Psoas muscle (tissue), 7 donors: ENCODE measurements at regions not wholly inside any gene's neighbourhood (a gene's known extent, or its start where the extent isn't known, plus 50 kb on each side); places are given as distances from the start of the nearest gene placed in this dataset.
"Not testable (repeated sequence)": the region's sequence is repeated elsewhere in the genome, so short reads cannot be mapped to it uniquely, and the experiment has no call there.

Source experiments
- ATAC-seq, 4 donors: fragments of 200-7000 bp; cut with Tn5 transposase; one replicate each; pipeline ENCODE4 v1.9.1; 2020; ENCODE audit warnings: moderate library complexity in 3 of 4, mild to moderate bottlenecking in 2 of 4
- DNase-seq, 2 donors: peaks; one replicate each; pipeline ENCODE4 v3.0.0-alpha.2; 2020
- H3K27ac ChIP-seq: fragments of 200-600 bp; one replicate; pipeline ENCODE4 v1.8.0; 2022
- H3K27me3 ChIP-seq, 3 donors: fragments of 200-600 bp in 1 of 3; one replicate each; pipeline versions ENCODE4 v1.6.1 to v1.8.0; 2013 to 2022; ENCODE audit warnings: low read length in 2 of 3, mild to moderate bottlenecking in 2 of 3, moderate library complexity in 1 of 3; ENCODE audit not compliant: insufficient read depth in 3 of 3
- H3K36me3 ChIP-seq, 2 donors: fragments of 200-600 bp in 1 of 2; one replicate each; pipeline versions ENCODE4 v1.6.1 to v1.8.0; 2013 to 2022; ENCODE audit warnings: low read depth in 1 of 2, mild to moderate bottlenecking in 1 of 2, moderate library complexity in 1 of 2; ENCODE audit not compliant: insufficient read depth in 1 of 2
- H3K4me1 ChIP-seq: fragments of 200-600 bp; one replicate; pipeline ENCODE4 v1.8.0; 2022
- H3K4me3 ChIP-seq: fragments of 200-600 bp; one replicate; pipeline ENCODE4 v1.8.0; 2022; ENCODE audit warnings: mild to moderate bottlenecking
- H3K9me3 ChIP-seq: fragments of 200-600 bp; one replicate; pipeline ENCODE4 v1.8.0; 2022
- WGBS, 3 donors: extraction: QIAGEN DNeasy Blood & Tissue Kit; methylation state at CpG; one replicate each; pipeline versions ENCODE4 v1.1.6 to v1.1.7; 2013; 5-methylcytosine and 5-hydroxymethylcytosine counted together
- intact Hi-C, 2 donors: fragments of 100-400 bp; cut with DNase I; formaldehyde crosslinking; loops; one replicate each; pipeline versions ENCODE4 v1.11.0 to v1.14.2; 2022
- TF ChIP-seq, protein P1 (sequence below): fragments of 200-600 bp; IDR thresholded peaks from one replicate; pipeline ENCODE4 v1.8.0; 2022; ENCODE audit warnings: antibody characterized with exemption
- donor health status: healthy with polysubstance abuse.
- donor health status: DM: no; HTN: no; CAD: no; lungs with moderate emphysema.
- donor health status: Bipolar disorder and iron deficiency.
- donor health status: healthy.
- donor health status: DM: yes; HTN: yes; CAD: no.
- donor health status: DM: no; HTN: no; CAD: no.
- donor health status: DM: yes; HTN: yes; CAD: no.

DNA sequence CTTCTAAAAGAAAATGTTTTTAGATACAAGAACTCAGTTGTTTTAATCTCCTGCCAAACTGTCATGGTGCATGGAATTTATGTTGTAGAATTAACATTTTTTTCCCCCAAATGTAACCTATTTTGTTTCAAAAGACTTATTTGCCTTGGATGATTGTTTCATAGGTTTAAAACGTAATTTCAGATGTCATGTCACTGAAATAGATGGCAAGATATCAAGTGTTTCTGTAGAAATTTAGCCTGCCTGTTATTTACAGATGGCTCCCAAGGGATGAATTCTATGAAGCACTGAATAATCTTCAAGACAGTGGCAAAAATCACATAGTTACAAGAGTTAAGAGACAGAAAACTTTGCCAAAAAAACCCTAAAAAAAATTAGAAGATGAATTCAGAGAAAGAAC is 1484.6 kb downstream of the OLFM4 start:
- Histone ChIP-seq H3K4me1 (no peaks in the 10 kb centered on the region), H3K27me3 (no peaks in the 10 kb centered on the region), H3K36me3 (no peaks in the 10 kb centered on the region), H3K27ac (no peak overlapping the region), H3K4me3 (no peak overlapping the region), H3K9me3 (no peaks in the 10 kb centered on the region)
- no peak for DNase-seq
- no peak for ATAC-seq
- intact Hi-C loops, result no loop called here
- TF ChIP-seq, protein P1, sequence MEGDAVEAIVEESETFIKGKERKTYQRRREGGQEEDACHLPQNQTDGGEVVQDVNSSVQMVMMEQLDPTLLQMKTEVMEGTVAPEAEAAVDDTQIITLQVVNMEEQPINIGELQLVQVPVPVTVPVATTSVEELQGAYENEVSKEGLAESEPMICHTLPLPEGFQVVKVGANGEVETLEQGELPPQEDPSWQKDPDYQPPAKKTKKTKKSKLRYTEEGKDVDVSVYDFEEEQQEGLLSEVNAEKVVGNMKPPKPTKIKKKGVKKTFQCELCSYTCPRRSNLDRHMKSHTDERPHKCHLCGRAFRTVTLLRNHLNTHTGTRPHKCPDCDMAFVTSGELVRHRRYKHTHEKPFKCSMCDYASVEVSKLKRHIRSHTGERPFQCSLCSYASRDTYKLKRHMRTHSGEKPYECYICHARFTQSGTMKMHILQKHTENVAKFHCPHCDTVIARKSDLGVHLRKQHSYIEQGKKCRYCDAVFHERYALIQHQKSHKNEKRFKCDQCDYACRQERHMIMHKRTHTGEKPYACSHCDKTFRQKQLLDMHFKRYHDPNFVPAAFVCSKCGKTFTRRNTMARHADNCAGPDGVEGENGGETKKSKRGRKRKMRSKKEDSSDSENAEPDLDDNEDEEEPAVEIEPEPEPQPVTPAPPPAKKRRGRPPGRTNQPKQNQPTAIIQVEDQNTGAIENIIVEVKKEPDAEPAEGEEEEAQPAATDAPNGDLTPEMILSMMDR, result no peak
- WGBS, 3 donors, result 6 to 7% (median 7%) methylated on average over 1 of the region's 1 CpG

DNA sequence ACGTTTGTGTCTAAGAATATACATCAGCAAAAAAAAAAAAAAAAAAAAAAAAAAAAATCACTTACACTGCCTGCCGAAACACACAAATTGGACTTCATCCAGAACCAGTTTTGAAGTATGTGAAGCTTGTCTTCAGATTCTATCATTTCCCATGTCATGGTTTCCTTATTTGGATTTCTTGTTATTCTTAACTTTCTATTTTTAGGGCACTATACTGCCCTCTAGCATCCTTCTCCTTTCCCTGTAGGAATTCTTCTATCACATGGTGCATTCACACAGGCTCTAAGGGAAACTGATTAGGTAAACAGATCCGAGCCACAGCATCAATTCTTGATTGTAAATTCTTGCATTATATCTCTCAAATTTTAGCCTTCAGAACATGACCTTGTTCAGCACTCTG is 1507.5 kb downstream of the OLFM4 start:
- Histone ChIP-seq H3K27me3 (no peaks in the 10 kb centered on the region), H3K4me3 (no peak overlapping the region), H3K36me3 (no peaks in the 10 kb centered on the region), H3K27ac (no peak overlapping the region), H3K4me1 (no peaks in the 10 kb centered on the region), H3K9me3 (no peaks in the 10 kb centered on the region)
- intact Hi-C loops, result loop anchor here in 1 of 2 donors (2.0 kb wide), 1 partner anchor 59 kb away; no protein-coding TSS in a partner anchor
- DNase-seq (no peak), ATAC-seq (no peak)
- TF ChIP-seq, protein P1, result no peak
- 36 to 41% (median 38%) methylated on average over 3 of the region's 3 CpGs for WGBS, 3 donors

DNA sequence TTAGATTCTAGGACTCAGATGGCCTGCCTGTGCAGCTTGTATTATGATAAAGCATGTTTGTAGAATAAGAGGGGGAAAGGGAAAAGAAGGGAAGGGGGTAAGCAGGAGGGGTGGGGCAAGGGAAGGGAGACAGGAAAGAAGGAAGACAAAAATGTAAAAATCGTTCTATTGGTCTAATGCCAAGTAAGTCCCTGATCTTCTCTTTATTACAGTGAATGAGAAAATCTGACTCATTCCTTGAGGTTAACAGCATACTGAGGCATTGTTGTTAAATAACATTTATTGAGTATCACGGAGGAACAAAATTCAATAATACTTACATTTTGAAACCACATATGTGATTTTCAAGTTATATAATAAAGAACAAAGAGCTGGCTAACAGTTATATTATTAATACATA is 1534.7 kb downstream of the OLFM4 start:
- Histone ChIP-seq H3K36me3 (no peaks in the 10 kb centered on the region), H3K4me1 (no peaks in the 10 kb centered on the region), H3K27me3 (no peaks in the 10 kb centered on the region), H3K4me3 (no peak overlapping the region), H3K27ac (no peak overlapping the region), H3K9me3 (no peaks in the 10 kb centered on the region)
- WGBS, 3 donors, result 56 to 71% (median 58%) methylated on average over 2 of the region's 2 CpGs
- no peak for DNase-seq
- TF ChIP-seq, protein P1, result no peak
- no peak for ATAC-seq
- intact Hi-C loops, result no loop called here

DNA sequence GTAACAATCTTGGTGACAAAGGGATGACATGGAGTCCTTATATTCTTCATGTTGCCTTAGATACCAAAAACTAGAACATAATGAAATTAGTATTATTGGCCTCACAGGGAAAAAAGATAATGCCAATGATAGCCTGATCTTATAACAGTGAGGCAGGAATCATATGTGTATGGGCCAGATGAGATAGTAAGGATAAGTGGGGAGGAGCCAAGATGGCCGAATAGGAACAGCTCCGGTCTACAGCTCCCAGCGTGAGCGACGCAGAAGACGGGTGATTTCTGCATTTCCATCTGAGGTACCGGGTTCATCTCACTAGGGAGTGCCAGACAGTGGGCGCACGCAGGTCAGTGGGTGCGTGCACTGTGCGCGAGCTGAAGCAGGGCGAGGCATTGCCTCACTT is 1543.4 kb downstream of the OLFM4 start:
- H3K4me3 ChIP-seq, H3K9me3 ChIP-seq, H3K4me1 ChIP-seq, H3K36me3 ChIP-seq, intact Hi-C loops, DNase-seq, H3K27me3 ChIP-seq, ATAC-seq, H3K27ac ChIP-seq: not testable (repeated sequence)
- WGBS, 3 donors, result 86 to 97% (median 96%) methylated on average over 12 to 13 of the region's 13 CpGs

DNA sequence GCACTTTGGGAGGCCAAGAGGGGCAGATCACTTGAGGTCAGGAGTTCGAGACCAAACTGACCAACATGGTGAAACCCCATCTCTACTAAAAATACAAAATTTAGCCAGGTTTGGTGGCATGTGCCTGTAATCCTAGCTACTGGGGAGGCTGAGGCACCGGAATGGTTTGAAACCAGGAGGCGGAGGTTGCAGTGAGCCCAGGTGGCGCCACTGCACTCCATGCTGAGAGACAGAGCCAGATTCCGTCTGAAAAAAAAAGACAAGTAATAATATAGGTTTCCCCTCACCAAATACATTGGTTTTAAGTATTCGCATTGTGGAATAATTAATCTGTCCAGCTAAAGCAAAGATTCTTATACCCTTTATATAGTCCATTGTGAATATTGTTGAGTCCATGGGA is 1544.6 kb downstream of the OLFM4 start:
- intact Hi-C loops, result no loop called here
- Histone ChIP-seq H3K4me3 (no peak overlapping the region), H3K27ac (no peak overlapping the region), H3K4me1 (no peaks in the 10 kb centered on the region), H3K36me3 (no peaks in the 10 kb centered on the region), H3K9me3 (no peaks in the 10 kb centered on the region), H3K27me3 (no peaks in the 10 kb centered on the region)
- 88 to 91% (median 88%) methylated on average over 6 of the region's 6 CpGs for WGBS, 3 donors
- no peak for DNase-seq
- ATAC-seq, result no peak
- TF ChIP-seq, protein P1, result no peak
